Fibroblast of the aortic adventitia (primary cell): ENCODE measurements at regions not wholly inside any gene's neighbourhood (a gene's known extent, or its start where the extent isn't known, plus 50 kb on each side); places are given as distances from the start of the nearest gene placed in this dataset.

Source experiments
- DNase-seq: peaks from one replicate; pipeline ENCODE4 v3.0.0-alpha.2; 2010; ENCODE audit warnings: low read depth
- H3K4me3 ChIP-seq: 2 replicates; pipeline ENCODE4 v1.5.1; 2011; ENCODE audit warnings: low read depth, mild to moderate bottlenecking, control low read depth, low read length, moderate library complexity
- TF ChIP-seq, protein P1 (sequence below): IDR thresholded peaks from 2 replicates; pipeline ENCODE4 v1.5.1; 2011; ENCODE audit warnings: mild to moderate bottlenecking, low read length, control low read depth, inconsistent platforms; ENCODE audit not compliant: insufficient read depth

DNA sequence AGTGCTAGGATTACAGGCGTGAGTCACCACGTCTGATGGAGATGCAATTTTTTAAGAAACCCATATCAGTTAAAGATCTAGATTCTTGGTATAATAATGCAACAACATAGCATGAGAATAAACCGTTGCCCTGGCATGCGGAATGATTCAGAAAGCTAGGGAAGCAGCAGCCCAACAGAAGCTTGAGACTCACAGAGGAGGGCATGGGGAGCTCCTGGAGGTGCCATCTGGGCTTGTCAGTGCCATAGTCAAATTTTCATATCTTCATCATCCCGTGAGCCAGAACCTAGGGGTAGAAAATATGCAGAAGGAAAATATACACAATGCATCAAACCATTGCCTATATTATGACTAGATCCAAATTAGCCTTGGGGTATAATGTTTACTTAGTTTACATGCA, 118.7 kb upstream of the ADAMTS16 start:
- no peak overlapping the region for H3K4me3 ChIP-seq
- TF ChIP-seq, protein P1, sequence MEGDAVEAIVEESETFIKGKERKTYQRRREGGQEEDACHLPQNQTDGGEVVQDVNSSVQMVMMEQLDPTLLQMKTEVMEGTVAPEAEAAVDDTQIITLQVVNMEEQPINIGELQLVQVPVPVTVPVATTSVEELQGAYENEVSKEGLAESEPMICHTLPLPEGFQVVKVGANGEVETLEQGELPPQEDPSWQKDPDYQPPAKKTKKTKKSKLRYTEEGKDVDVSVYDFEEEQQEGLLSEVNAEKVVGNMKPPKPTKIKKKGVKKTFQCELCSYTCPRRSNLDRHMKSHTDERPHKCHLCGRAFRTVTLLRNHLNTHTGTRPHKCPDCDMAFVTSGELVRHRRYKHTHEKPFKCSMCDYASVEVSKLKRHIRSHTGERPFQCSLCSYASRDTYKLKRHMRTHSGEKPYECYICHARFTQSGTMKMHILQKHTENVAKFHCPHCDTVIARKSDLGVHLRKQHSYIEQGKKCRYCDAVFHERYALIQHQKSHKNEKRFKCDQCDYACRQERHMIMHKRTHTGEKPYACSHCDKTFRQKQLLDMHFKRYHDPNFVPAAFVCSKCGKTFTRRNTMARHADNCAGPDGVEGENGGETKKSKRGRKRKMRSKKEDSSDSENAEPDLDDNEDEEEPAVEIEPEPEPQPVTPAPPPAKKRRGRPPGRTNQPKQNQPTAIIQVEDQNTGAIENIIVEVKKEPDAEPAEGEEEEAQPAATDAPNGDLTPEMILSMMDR, result no peak
- DNase-seq, result no peak

- TF ChIP-seq, protein P1, result no peak
- no peak overlapping the region for H3K4me3 ChIP-seq
- DNase-seq, result no peak
Observed at GRCh38 chr5:5025098-5025773, 114.9 kb upstream of the ADAMTS16 start.

GRCh38 chr5:5025774-5026408, 114.2 kb upstream of the ADAMTS16 start:
- TF ChIP-seq, protein P1, result no peak
- DNase-seq, result peak; percentile 8
- H3K4me3 ChIP-seq, result no peak overlapping the region

DNA sequence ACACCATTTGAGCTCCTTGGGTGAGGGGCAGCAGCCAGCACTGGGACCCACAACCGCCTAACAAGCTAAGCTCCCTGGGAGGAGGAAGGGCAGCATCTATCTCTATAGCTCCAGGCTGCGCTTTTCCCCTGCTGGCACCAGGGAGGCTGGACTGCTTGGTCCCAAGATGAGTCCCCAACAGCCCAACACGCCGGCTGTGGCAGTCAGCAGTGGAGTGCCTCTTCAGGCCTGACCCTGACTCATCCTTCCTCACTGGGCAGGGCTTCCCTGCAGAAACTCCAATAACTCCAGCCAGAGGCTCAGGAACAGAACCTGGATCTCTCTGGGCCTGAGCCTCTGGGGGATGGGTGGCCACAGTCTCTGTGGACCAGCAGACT, 113.7 kb upstream of the ADAMTS16 start:
- H3K4me3 ChIP-seq, result no peak overlapping the region
- TF ChIP-seq, protein P1, result no peak
- DNase-seq, result no peak

DNA sequence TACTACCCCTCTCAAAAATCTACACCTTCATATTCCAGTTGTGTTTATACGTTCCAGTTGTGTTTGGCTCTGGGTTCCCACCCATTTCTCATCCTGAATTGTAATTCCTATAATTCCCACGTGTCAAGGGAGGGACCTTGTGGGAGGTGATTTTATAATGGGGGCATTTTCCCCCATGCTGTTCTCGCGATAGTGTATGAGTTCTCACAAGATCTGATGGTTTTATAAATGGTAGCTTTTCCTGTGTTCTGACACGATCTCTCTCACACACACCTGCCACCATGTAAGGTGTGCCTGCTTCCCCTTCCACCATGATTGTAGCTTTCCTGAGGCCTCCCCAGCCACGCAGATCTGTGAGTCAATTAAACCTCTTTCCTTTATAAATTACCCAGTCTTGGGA, 108.5 kb upstream of the ADAMTS16 start:
- DNase-seq, result no peak
- no peak overlapping the region for H3K4me3 ChIP-seq
- TF ChIP-seq, protein P1, result no peak

DNA sequence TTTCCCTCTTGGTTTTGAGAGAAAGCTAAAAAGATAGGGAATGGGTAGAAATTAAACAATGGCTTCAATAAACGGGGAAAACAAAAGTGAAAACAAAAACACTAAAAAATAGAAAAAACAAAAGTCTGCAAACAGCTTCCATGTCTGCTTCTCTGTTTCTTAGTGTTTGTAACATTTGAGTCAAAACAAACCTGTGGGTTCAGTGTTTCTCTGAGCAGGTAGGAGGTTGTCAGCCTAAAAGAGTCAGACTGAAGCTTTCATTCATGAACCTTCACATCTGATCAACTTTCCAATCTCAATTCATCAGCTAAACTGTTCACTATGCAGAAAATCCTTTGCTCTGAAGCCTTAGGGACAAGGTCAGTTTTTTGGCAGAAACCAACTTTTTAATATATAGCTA, 102.5 kb upstream of the ADAMTS16 start:
- H3K4me3 ChIP-seq, result no peak overlapping the region
- TF ChIP-seq, protein P1, result no peak
- no peak for DNase-seq

DNA sequence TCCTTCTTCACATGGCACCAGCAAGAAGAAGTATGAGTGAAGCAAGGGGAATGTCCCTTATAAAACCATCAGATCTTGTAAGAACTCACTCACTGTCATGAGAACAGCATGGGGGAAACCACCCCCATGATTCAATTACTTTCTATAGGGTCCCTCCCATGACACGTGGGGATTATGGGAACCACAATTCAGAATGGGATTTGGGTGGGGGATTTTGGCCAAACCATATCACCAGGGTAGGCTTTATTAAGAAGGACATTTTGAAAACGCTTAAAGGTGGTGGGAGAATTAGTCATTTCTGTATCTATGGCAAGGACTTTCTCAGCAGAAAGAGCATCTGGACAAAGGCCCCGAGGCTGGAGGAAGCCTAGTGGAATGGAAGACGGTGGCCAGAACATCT, 100.2 kb upstream of the ADAMTS16 start:
- H3K4me3 ChIP-seq, result no peak overlapping the region
- DNase-seq, result no peak
- TF ChIP-seq, protein P1, result no peak
